BE2C (cell line): ENCODE measurements at regions not wholly inside any gene's neighbourhood (a gene's known extent, or its start where the extent isn't known, plus 50 kb on each side); places are given as distances from the start of the nearest gene placed in this dataset.

Experiments used
- DNase-seq: peaks from one replicate; pipeline ENCODE4 v3.0.0-alpha.2; 2020
- H3K27me3 ChIP-seq: fragments of 250-450 bp; sonication (Bioruptor Pico); 2 replicates; pipeline ENCODE4 v1.5.1; 2020; ENCODE audit warnings: mild to moderate bottlenecking
- H3K36me3 ChIP-seq: fragments of 250-450 bp; sonication (Bioruptor Pico); 2 replicates; pipeline ENCODE4 v1.5.1; 2020; ENCODE audit warnings: mild to moderate bottlenecking
- H3K4me1 ChIP-seq: fragments of 250-450 bp; sonication (Bioruptor Pico); 2 replicates; pipeline ENCODE4 v1.5.1; 2020
- H3K4me3 ChIP-seq: 2 replicates; pipeline ENCODE4 v1.5.1; 2011; ENCODE audit warnings: low read depth, low read length
- H3K9me3 ChIP-seq: fragments of 250-450 bp; sonication (Bioruptor Pico); 2 replicates; pipeline ENCODE4 v1.5.1; 2020
- TF ChIP-seq, protein P1 (sequence below): IDR thresholded peaks from 2 replicates; pipeline ENCODE4 v1.5.1; 2012; ENCODE audit warnings: mild to moderate bottlenecking, low read depth, low read length

DNA sequence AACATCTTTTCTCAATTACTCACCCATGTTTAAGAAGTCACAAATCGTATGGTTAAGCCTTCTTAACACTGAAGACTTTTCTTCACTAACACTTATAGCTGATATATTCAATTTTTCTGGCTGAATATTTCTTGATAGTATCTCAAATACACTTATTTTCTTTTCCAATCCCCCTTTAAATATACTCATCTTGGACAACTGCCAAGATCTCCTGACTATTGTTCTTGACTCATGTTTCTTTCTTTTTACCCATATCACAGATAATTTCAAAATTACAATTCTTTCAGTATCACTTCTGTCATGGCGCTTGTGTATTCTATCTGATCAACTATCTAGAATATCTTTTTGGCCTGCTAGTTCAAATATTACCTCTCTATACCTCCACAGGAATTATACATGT is 954.3 kb upstream of the ACVR2A start:
- no peak for DNase-seq
- Histone ChIP-seq H3K4me3 (no peak overlapping the region), H3K27me3 (no peaks in the 10 kb centered on the region), H3K36me3 (no peaks in the 10 kb centered on the region), H3K4me1 (no peaks in the 10 kb centered on the region), H3K9me3 (no peaks in the 10 kb centered on the region)
- TF ChIP-seq, protein P1, sequence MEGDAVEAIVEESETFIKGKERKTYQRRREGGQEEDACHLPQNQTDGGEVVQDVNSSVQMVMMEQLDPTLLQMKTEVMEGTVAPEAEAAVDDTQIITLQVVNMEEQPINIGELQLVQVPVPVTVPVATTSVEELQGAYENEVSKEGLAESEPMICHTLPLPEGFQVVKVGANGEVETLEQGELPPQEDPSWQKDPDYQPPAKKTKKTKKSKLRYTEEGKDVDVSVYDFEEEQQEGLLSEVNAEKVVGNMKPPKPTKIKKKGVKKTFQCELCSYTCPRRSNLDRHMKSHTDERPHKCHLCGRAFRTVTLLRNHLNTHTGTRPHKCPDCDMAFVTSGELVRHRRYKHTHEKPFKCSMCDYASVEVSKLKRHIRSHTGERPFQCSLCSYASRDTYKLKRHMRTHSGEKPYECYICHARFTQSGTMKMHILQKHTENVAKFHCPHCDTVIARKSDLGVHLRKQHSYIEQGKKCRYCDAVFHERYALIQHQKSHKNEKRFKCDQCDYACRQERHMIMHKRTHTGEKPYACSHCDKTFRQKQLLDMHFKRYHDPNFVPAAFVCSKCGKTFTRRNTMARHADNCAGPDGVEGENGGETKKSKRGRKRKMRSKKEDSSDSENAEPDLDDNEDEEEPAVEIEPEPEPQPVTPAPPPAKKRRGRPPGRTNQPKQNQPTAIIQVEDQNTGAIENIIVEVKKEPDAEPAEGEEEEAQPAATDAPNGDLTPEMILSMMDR, result no peak

DNA sequence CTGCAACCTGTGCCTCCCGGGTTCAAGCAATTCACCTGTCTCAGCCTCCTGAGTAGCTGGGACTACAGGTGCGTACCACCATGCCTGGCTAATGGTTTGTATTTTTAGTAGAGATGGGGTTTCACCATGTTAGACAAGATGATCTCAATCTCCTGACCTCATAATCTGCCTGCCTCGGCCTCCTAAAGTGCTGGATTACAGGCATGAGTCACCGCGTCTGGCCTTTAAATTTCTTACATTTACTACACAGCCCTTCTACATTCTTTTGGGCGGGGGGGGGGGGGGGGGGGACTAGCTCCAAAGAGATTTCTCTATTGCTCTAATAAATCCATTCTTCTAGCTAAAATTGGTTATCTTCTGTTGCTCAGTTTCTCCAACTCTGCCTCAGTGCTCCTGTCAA is 964.9 kb upstream of the ACVR2A start:
- H3K36me3 ChIP-seq, result no peaks in the 10 kb centered on the region
- H3K4me3 ChIP-seq, result no peak overlapping the region
- H3K27me3 ChIP-seq, result no peaks in the 10 kb centered on the region
- no peaks in the 10 kb centered on the region for H3K4me1 ChIP-seq
- DNase-seq, result no peak
- no peaks in the 10 kb centered on the region for H3K9me3 ChIP-seq
- TF ChIP-seq, protein P1, result no peak

- no peak for DNase-seq
- Histone ChIP-seq H3K4me1 (no peaks in the 10 kb centered on the region), H3K27me3 (no peaks in the 10 kb centered on the region), H3K36me3 (no peaks in the 10 kb centered on the region), H3K4me3 (no peak overlapping the region), H3K9me3 (no peaks in the 10 kb centered on the region)
- TF ChIP-seq, protein P1, result no peak
Observed at GRCh38 chr2:146874260-146874658, 970.6 kb upstream of the ACVR2A start.

DNA sequence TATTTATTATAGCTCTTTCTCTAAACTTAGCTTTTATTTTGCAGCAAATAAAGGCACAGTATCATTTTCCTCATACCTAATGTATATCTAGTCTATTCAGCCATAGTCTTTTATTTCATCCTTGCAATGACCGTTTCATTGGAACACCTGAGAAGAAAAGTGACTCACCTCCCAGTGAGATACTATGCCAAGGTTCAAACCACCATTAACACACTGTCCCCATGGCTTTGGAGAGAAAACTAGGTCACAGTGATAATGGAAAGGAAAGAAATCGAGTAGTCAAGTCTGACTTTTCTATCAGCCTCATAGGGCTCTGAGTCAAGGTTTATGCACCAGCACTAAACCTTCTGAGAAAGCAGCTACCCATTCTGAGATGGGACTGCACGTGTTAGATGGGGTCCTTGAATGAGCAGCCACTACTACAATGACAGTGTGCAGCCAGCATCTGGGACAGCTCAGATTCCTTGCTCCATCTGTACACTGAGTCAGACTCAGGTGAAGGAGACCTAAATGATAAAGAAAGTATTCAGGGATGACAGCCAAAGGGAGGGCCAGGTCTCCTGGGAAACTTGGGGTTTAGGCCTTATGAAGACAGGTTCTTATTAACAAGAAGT is 971.1 kb upstream of the ACVR2A start:
- no peaks in the 10 kb centered on the region for H3K36me3 ChIP-seq
- no peaks in the 10 kb centered on the region for H3K9me3 ChIP-seq
- H3K4me3 ChIP-seq, result no peak overlapping the region
- H3K4me1 ChIP-seq, result no peaks in the 10 kb centered on the region
- no peaks in the 10 kb centered on the region for H3K27me3 ChIP-seq
- no peak for DNase-seq
- TF ChIP-seq, protein P1, result no peak

- Histone ChIP-seq H3K27me3 (no peaks in the 10 kb centered on the region), H3K4me1 (no peaks in the 10 kb centered on the region), H3K36me3 (no peaks in the 10 kb centered on the region), H3K9me3 (no peaks in the 10 kb centered on the region), H3K4me3 (no peak overlapping the region)
- TF ChIP-seq, protein P1, result no peak
- no peak for DNase-seq
Observed at GRCh38 chr2:146873056-146873455, 971.8 kb upstream of the ACVR2A start.

GRCh38 chr2:146870691-146871090 is 974.1 kb upstream of the ACVR2A start:
- no peak for DNase-seq
- Histone ChIP-seq H3K4me1 (no peaks in the 10 kb centered on the region), H3K4me3 (no peak overlapping the region), H3K36me3 (no peaks in the 10 kb centered on the region), H3K27me3 (no peaks in the 10 kb centered on the region), H3K9me3 (no peaks in the 10 kb centered on the region)
- TF ChIP-seq, protein P1, result no peak
